ENCODE measurements at regions not wholly inside any gene's neighbourhood (a gene's known extent, or its start where the extent isn't known, plus 50 kb on each side); places are given as distances from the start of the nearest gene placed in this dataset.
A peak's percentile ranks its signal among the peaks of the same experiment; 100 is the strongest.
"Not testable (repeated sequence)": the region's sequence is repeated elsewhere in the genome, so short reads cannot be mapped to it uniquely, and the experiment has no call there.

GRCh38 chr6:33886673-33887144 is 82.9 kb upstream of the MLN start:
- DNase-seq: no peak

GRCh38 chr6:33885132-33886057 is 81.6 kb upstream of the MLN start:
- ATAC-seq (replicated peaks) (no peak), DNase-seq (no peak)
- Mint-ChIP-seq H3K36me3 (no peaks in the 10 kb centered on the region), H3K4me3 (no peak overlapping the region), H3K9me3 (no peaks in the 10 kb centered on the region), H3K27ac (no peak overlapping the region), H3K27me3 (peaks cover 4 to 7% of the 10 kb centered on the region in 2 donors), H3K4me1 (no peaks in the 10 kb centered on the region)

More at GRCh38 chr6:33886673-33887144, 82.9 kb upstream of the MLN start:
- peaks cover 4 to 7% of the 10 kb centered on the region in 2 donors for H3K27me3 Mint-ChIP-seq
- no peaks in the 10 kb centered on the region for H3K9me3 Mint-ChIP-seq
- H3K4me3 Mint-ChIP-seq: no peak overlapping the region
- H3K27ac Mint-ChIP-seq: peak overlapping the region; percentile 73
- H3K4me1 Mint-ChIP-seq: no peaks in the 10 kb centered on the region
- no peaks in the 10 kb centered on the region for H3K36me3 Mint-ChIP-seq
- no peak for ATAC-seq (replicated peaks)

- H3K36me3 Mint-ChIP-seq; H3K27me3 Mint-ChIP-seq; H3K4me1 Mint-ChIP-seq; H3K9me3 Mint-ChIP-seq; H3K4me3 Mint-ChIP-seq; ATAC-seq (replicated peaks); DNase-seq; H3K27ac Mint-ChIP-seq: not testable (repeated sequence)
These were observed 79.8 kb upstream of the MLN start for GRCh38 chr6:33883621-33884020.

- Mint-ChIP-seq H3K36me3 (no peaks in the 10 kb centered on the region), H3K27me3 (peaks cover 14 to 16% of the 10 kb centered on the region in 2 donors), H3K4me1 (no peaks in the 10 kb centered on the region), H3K4me3 (no peak overlapping the region), H3K27ac (no peak overlapping the region), H3K9me3 (no peaks in the 10 kb centered on the region)
- no peak for ATAC-seq (replicated peaks)
- DNase-seq: no peak
These were observed 78.4 kb upstream of the MLN start for GRCh38 chr6:33882154-33882553.

- Mint-ChIP-seq H3K27ac (no peak overlapping the region), H3K9me3 (no peaks in the 10 kb centered on the region), H3K4me1 (no peaks in the 10 kb centered on the region), H3K4me3 (no peak overlapping the region), H3K27me3 (peaks cover 21 to 27% of the 10 kb centered on the region in 2 donors), H3K36me3 (no peaks in the 10 kb centered on the region)
- no peak for ATAC-seq (replicated peaks)
- DNase-seq: no peak
These were observed 77.0 kb upstream of the MLN start for GRCh38 chr6:33880766-33881165.

GRCh38 chr6:33880104-33880678 is 76.4 kb upstream of the MLN start:
- H3K9me3 Mint-ChIP-seq: no peaks in the 10 kb centered on the region
- H3K27ac Mint-ChIP-seq: no peak overlapping the region
- ATAC-seq (replicated peaks): no peak
- H3K36me3 Mint-ChIP-seq: no peaks in the 10 kb centered on the region
- no peak for DNase-seq
- H3K4me1 Mint-ChIP-seq: no peaks in the 10 kb centered on the region
- no peak overlapping the region for H3K4me3 Mint-ChIP-seq
- peaks cover 23 to 30% of the 10 kb centered on the region in 2 donors for H3K27me3 Mint-ChIP-seq

GRCh38 chr6:33878562-33878961 is 74.8 kb upstream of the MLN start:
- no peak for ATAC-seq (replicated peaks)
- Mint-ChIP-seq H3K9me3 (no peaks in the 10 kb centered on the region), H3K27ac (no peak overlapping the region), H3K4me3 (no peak overlapping the region), H3K36me3 (no peaks in the 10 kb centered on the region), H3K27me3 (peaks cover 26 to 30% of the 10 kb centered on the region in 2 donors), H3K4me1 (peaks cover 0 to 2% of the 10 kb centered on the region in 2 donors)
- DNase-seq: no peak

GRCh38 chr6:33877982-33878535 is 74.3 kb upstream of the MLN start:
- Mint-ChIP-seq H3K9me3 (no peaks in the 10 kb centered on the region), H3K4me3 (no peak overlapping the region)
- ATAC-seq (replicated peaks): no peak

GRCh38 chr6:33875696-33876095 is 71.9 kb upstream of the MLN start:
- ATAC-seq (replicated peaks) (no peak), DNase-seq (no peak)
- Mint-ChIP-seq H3K4me1 (peaks cover 0 to 2% of the 10 kb centered on the region in 2 donors), H3K36me3 (no peaks in the 10 kb centered on the region), H3K27ac (no peak overlapping the region), H3K4me3 (no peak overlapping the region), H3K9me3 (no peaks in the 10 kb centered on the region), H3K27me3 (peaks cover 25 to 49% of the 10 kb centered on the region in 2 donors)

More at GRCh38 chr6:33877982-33878535, 74.3 kb upstream of the MLN start:
- DNase-seq: no peak
- peaks cover 0 to 2% of the 10 kb centered on the region in 2 donors for H3K4me1 Mint-ChIP-seq
- H3K36me3 Mint-ChIP-seq: no peaks in the 10 kb centered on the region
- no peak overlapping the region for H3K27ac Mint-ChIP-seq
- peaks cover 22 to 30% of the 10 kb centered on the region in 2 donors for H3K27me3 Mint-ChIP-seq

- H3K9me3 Mint-ChIP-seq: no peaks in the 10 kb centered on the region
- H3K4me1 Mint-ChIP-seq: peaks cover 0 to 2% of the 10 kb centered on the region in 2 donors
- H3K27me3 Mint-ChIP-seq: peaks cover 25 to 49% of the 10 kb centered on the region in 2 donors
- no peak overlapping the region for H3K4me3 Mint-ChIP-seq
- ATAC-seq (replicated peaks) (no peak), DNase-seq (no peak)
- H3K36me3 Mint-ChIP-seq: no peaks in the 10 kb centered on the region
- H3K27ac Mint-ChIP-seq: no peak overlapping the region
These were observed 71.4 kb upstream of the MLN start for GRCh38 chr6:33875141-33875581.

GRCh38 chr6:33874136-33874760 is 70.4 kb upstream of the MLN start:
- DNase-seq: no peak
- ATAC-seq (replicated peaks): no peak
- H3K9me3 Mint-ChIP-seq: no peaks in the 10 kb centered on the region
- H3K4me1 Mint-ChIP-seq: peaks cover 0 to 2% of the 10 kb centered on the region in 2 donors
- H3K27me3 Mint-ChIP-seq: peaks cover 25 to 56% of the 10 kb centered on the region in 2 donors
- no peaks in the 10 kb centered on the region for H3K36me3 Mint-ChIP-seq
- H3K4me3 Mint-ChIP-seq: no peak overlapping the region
- H3K27ac Mint-ChIP-seq: no peak overlapping the region

GRCh38 chr6:33872761-33873160 is 69.0 kb upstream of the MLN start:
- Mint-ChIP-seq H3K4me3 (no peak overlapping the region), H3K36me3 (no peaks in the 10 kb centered on the region), H3K9me3 (no peaks in the 10 kb centered on the region), H3K27ac (no peak overlapping the region), H3K4me1 (peaks cover 0 to 2% of the 10 kb centered on the region in 2 donors), H3K27me3 (peaks cover 22 to 49% of the 10 kb centered on the region in 2 donors)
- ATAC-seq (replicated peaks) (no peak), DNase-seq (no peak)

- peaks cover 0 to 5% of the 10 kb centered on the region in 2 donors for H3K36me3 Mint-ChIP-seq
- H3K4me3 Mint-ChIP-seq: no peak overlapping the region
- peaks cover 0 to under 1% of the 10 kb centered on the region in 2 donors for H3K4me1 Mint-ChIP-seq
- DNase-seq: no peak
- H3K27me3 Mint-ChIP-seq: peaks cover 24 to 31% of the 10 kb centered on the region in 2 donors
- H3K27ac Mint-ChIP-seq: no peak overlapping the region
- peaks cover 9% of the 10 kb centered on the region in 2 donors for H3K9me3 Mint-ChIP-seq
- no peak for ATAC-seq (replicated peaks)
These were observed 66.1 kb upstream of the MLN start for GRCh38 chr6:33869826-33870423.

GRCh38 chr6:33869121-33869520 is 65.3 kb upstream of the MLN start:
- Mint-ChIP-seq H3K9me3 (peaks cover 9% of the 10 kb centered on the region in 2 donors), H3K27ac (no peak overlapping the region), H3K4me3 (no peak overlapping the region), H3K4me1 (peaks cover 0 to under 1% of the 10 kb centered on the region in 2 donors), H3K36me3 (peaks cover 0 to 5% of the 10 kb centered on the region in 2 donors), H3K27me3 (peaks cover 22 to 34% of the 10 kb centered on the region in 2 donors)
- ATAC-seq (replicated peaks) (no peak), DNase-seq (no peak)
